ENCODE measurements at regions not wholly inside any gene's neighbourhood (a gene's known extent, or its start where the extent isn't known, plus 50 kb on each side); places are given as distances from the start of the nearest gene placed in this dataset.

GRCh38 chr7:28298870-28299518 lies 113.3 kb upstream of the CREB5 start:
- DNase-seq: peak; percentile 77
- Histone ChIP-seq H3K9me2 (no peaks in the 10 kb centered on the region), H3K4me3 (ENCODE audit: low read depth in 2 of 2, low read length in 1 of 2) (no peak overlapping the region), H3K27me3 (ENCODE audit: insufficient read depth) (no peaks in the 10 kb centered on the region; the same call in 1 of the 2 replicates), H3K4me1 (ENCODE audit: control insufficient read depth in 1 of 2, insufficient read depth in 2 of 2, low read depth in 1 of 2, low read length in 1 of 2) (no peaks in the 10 kb centered on the region; a peak in 2 of 4 replicates), H3K9ac (no peak overlapping the region), H3K36me3 (replicated peaks in 1 of 2; ENCODE audit: control insufficient read depth in 1 of 2, insufficient read depth in 2 of 2, low read length in 1 of 2) (no peaks in the 10 kb centered on the region), H3K27ac (ENCODE audit: low read depth in 2 of 2, low read length in 1 of 2) (no peak overlapping the region), H3F3A (replicated peaks; ENCODE audit: insufficient read depth) (no peaks in the 10 kb centered on the region), H4K20me1 (ENCODE audit: insufficient read depth) (no peaks in the 10 kb centered on the region), H2AFZ (ENCODE audit: low read depth) (no peak overlapping the region), H3K4me2 (no peak overlapping the region), H3K9me3 (no peaks in the 10 kb centered on the region), H3K79me2 (ENCODE audit: insufficient read depth) (no peaks in the 10 kb centered on the region)
- TF ChIP-seq MAX (IDR thresholded peaks at IDR 0.05; ENCODE audit: low read depth) (no peak), RFX5 (IDR thresholded peaks at IDR 0.05; ENCODE audit: low read length) (peak; percentile 50; the same call in 1 of the 2 replicates), CTCF (IDR thresholded peaks at IDR 0.05) (peak; percentile 79), RAD21 (IDR thresholded peaks at IDR 0.05; ENCODE audit: low read length) (peak; percentile 99), SMC3 (IDR thresholded peaks at IDR 0.05; ENCODE audit: low read depth, low read length) (peak; percentile 87), RCOR1 (IDR thresholded peaks at IDR 0.05; ENCODE audit: low read length) (0 out of 2 replicates have a peak, but pooled peaks have one; percentile 10)
- ChIA-PET POLR2A (interaction anchor here (0.6 kb wide), 1 partner anchor 111 kb away, joined by 3 read pairs; no protein-coding TSS in a partner anchor), CTCF (interaction anchor here (0.6 to 7.0 kb wide), 82 partner anchors 9 to 1080 kb away, joined by 3 to 68 read pairs (median 4); partner anchors contain the start of gene CREB5)
- WGBS (ENCODE audit: low lambda C conversion rate): 27% methylated on average over 7 of the region's 7 CpGs

- Histone ChIP-seq H3K4me2 (no peak overlapping the region), H3F3A (replicated peaks; ENCODE audit: insufficient read depth) (no peaks in the 10 kb centered on the region), H3K4me1 (ENCODE audit: control insufficient read depth in 1 of 2, insufficient read depth in 2 of 2, low read depth in 1 of 2, low read length in 1 of 2) (no peaks in the 10 kb centered on the region; a peak in 2 of 4 replicates), H3K27me3 (ENCODE audit: insufficient read depth) (no peaks in the 10 kb centered on the region; the same call in 1 of the 2 replicates), H3K9ac (no peak overlapping the region), H4K20me1 (ENCODE audit: insufficient read depth) (no peaks in the 10 kb centered on the region), H3K79me2 (ENCODE audit: insufficient read depth) (no peaks in the 10 kb centered on the region), H3K4me3 (ENCODE audit: low read depth in 2 of 2, low read length in 1 of 2) (no peak overlapping the region), H3K27ac (ENCODE audit: low read depth in 2 of 2, low read length in 1 of 2) (no peak overlapping the region), H3K9me2 (no peaks in the 10 kb centered on the region), H3K9me3 (no peaks in the 10 kb centered on the region), H3K36me3 (replicated peaks in 1 of 2; ENCODE audit: control insufficient read depth in 1 of 2, insufficient read depth in 2 of 2, low read length in 1 of 2) (no peaks in the 10 kb centered on the region), H2AFZ (ENCODE audit: low read depth) (no peak overlapping the region)
- ChIA-PET POLR2A (interaction anchor here (0.6 kb wide), 1 partner anchor 111 kb away, joined by 3 read pairs; no protein-coding TSS in a partner anchor), CTCF (interaction anchor here (0.6 to 7.0 kb wide), 81 partner anchors 8 to 1080 kb away, joined by 3 to 68 read pairs (median 4); partner anchors contain the start of gene CREB5)
- DNase-seq: no peak
- 92% methylated on average over 1 of the region's 1 CpG for WGBS (ENCODE audit: low lambda C conversion rate)
- TF ChIP-seq TAF1 (IDR thresholded peaks at IDR 0.05; ENCODE audit: borderline replicate concordance, low read depth, low read length) (no peak), JUND (IDR thresholded peaks at IDR 0.05) (no peak), SIN3A (IDR thresholded peaks at IDR 0.05; ENCODE audit: borderline replicate concordance, low read depth, low read length) (no peak), NFIC (IDR thresholded peaks at IDR 0.05; ENCODE audit: borderline replicate concordance) (no peak), RFX5 (IDR thresholded peaks at IDR 0.05; ENCODE audit: low read length) (no peak), FOXM1 (IDR thresholded peaks at IDR 0.05; ENCODE audit: low read depth) (no peak), RCOR1 (IDR thresholded peaks at IDR 0.05; ENCODE audit: low read length) (no peak), CHD2 (IDR thresholded peaks at IDR 0.05; ENCODE audit: low read length, partially characterized antibody) (no peak), ELF1 (IDR thresholded peaks at IDR 0.05) (no peak), EP300 (IDR thresholded peaks at IDR 0.05; ENCODE audit: borderline replicate concordance in 1 of 2, low read depth in 1 of 2, low read length in 1 of 2) (no peak), RAD21 (IDR thresholded peaks at IDR 0.05; ENCODE audit: low read length) (no peak), RXRA (IDR thresholded peaks at IDR 0.05; ENCODE audit: borderline replicate concordance, low read depth) (no peak), CTCF (IDR thresholded peaks at IDR 0.05) (no peak)
- TF ChIP-seq, protein P1, sequence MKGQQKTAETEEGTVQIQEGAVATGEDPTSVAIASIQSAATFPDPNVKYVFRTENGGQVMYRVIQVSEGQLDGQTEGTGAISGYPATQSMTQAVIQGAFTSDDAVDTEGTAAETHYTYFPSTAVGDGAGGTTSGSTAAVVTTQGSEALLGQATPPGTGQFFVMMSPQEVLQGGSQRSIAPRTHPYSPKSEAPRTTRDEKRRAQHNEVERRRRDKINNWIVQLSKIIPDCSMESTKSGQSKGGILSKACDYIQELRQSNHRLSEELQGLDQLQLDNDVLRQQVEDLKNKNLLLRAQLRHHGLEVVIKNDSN (IDR thresholded peaks at IDR 0.05; ENCODE audit: borderline replicate concordance, low read depth): no peak
- TF ChIP-seq, protein P2, sequence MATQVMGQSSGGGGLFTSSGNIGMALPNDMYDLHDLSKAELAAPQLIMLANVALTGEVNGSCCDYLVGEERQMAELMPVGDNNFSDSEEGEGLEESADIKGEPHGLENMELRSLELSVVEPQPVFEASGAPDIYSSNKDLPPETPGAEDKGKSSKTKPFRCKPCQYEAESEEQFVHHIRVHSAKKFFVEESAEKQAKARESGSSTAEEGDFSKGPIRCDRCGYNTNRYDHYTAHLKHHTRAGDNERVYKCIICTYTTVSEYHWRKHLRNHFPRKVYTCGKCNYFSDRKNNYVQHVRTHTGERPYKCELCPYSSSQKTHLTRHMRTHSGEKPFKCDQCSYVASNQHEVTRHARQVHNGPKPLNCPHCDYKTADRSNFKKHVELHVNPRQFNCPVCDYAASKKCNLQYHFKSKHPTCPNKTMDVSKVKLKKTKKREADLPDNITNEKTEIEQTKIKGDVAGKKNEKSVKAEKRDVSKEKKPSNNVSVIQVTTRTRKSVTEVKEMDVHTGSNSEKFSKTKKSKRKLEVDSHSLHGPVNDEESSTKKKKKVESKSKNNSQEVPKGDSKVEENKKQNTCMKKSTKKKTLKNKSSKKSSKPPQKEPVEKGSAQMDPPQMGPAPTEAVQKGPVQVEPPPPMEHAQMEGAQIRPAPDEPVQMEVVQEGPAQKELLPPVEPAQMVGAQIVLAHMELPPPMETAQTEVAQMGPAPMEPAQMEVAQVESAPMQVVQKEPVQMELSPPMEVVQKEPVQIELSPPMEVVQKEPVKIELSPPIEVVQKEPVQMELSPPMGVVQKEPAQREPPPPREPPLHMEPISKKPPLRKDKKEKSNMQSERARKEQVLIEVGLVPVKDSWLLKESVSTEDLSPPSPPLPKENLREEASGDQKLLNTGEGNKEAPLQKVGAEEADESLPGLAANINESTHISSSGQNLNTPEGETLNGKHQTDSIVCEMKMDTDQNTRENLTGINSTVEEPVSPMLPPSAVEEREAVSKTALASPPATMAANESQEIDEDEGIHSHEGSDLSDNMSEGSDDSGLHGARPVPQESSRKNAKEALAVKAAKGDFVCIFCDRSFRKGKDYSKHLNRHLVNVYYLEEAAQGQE (IDR thresholded peaks at IDR 0.05; ENCODE audit: low read depth, low read length): no peak
Measured at GRCh38 chr7:28299556-28299955, 112.8 kb upstream of the CREB5 start.

Measured in SK-N-SH (cell line).